OCI-LY7 (cell line): ENCODE measurements at regions not wholly inside any gene's neighbourhood (a gene's known extent, or its start where the extent isn't known, plus 50 kb on each side); places are given as distances from the start of the nearest gene placed in this dataset.

Experiments used
- EZH2phosphoT487 ChIP-seq: fragments of 200-600 bp; sonication (generic); IDR thresholded peaks from 2 replicates; pipeline ENCODE4 v1.6.1; 2018; ENCODE audit warnings: low read depth, borderline replicate concordance, mild to moderate bottlenecking, mixed run types, antibody characterized with exemption, low read length, moderate library complexity, mixed read lengths
- TF ChIP-seq, protein P1 (sequence below): fragments of 200-600 bp; sonication (generic); conservative IDR thresholded peaks from 2 replicates; pipeline ENCODE4 v1.5.1; 2014; ENCODE audit warnings: mild to moderate bottlenecking, antibody characterized with exemption, low read length, moderate library complexity, mixed read lengths

DNA sequence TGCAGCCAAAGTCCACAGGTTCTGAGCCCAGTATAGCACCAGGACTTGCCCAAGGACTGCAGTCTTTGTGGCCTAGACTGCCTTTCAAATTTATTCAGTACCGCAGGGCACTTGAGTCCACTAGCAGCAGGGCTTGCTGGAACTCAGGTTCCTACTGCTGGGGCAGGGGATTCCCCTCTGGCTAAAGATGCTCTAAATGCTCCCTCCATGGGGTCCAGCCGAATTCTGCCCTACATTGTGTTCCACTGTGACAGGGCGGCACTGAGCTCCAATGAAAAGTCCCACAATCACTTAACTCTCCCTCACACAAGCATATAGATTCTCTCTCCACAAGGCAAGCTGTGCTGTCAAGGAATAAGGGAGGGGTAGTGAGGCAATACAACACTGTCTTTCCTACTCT, 518.1 kb upstream of the VRK2 start:
- TF ChIP-seq, protein P1, sequence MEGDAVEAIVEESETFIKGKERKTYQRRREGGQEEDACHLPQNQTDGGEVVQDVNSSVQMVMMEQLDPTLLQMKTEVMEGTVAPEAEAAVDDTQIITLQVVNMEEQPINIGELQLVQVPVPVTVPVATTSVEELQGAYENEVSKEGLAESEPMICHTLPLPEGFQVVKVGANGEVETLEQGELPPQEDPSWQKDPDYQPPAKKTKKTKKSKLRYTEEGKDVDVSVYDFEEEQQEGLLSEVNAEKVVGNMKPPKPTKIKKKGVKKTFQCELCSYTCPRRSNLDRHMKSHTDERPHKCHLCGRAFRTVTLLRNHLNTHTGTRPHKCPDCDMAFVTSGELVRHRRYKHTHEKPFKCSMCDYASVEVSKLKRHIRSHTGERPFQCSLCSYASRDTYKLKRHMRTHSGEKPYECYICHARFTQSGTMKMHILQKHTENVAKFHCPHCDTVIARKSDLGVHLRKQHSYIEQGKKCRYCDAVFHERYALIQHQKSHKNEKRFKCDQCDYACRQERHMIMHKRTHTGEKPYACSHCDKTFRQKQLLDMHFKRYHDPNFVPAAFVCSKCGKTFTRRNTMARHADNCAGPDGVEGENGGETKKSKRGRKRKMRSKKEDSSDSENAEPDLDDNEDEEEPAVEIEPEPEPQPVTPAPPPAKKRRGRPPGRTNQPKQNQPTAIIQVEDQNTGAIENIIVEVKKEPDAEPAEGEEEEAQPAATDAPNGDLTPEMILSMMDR = no peak
- TF ChIP-seq EZH2phosphoT487 = no peak
